Adrenal gland (tissue), 5 donors: ENCODE measurements at regions not wholly inside any gene's neighbourhood (a gene's known extent, or its start where the extent isn't known, plus 50 kb on each side); places are given as distances from the start of the nearest gene placed in this dataset.

Experiments used
- POLR2A ChIP-seq, 2 donors: fragments of 450-650 bp; IDR thresholded peaks; one replicate each; pipeline ENCODE4 v1.6.1; 2017; ENCODE audit warnings: antibody characterized with exemption in 2 of 2, mild to moderate bottlenecking in 2 of 2, moderate library complexity in 1 of 2
- TF ChIP-seq, protein P1 (sequence below), 6 experiments: fragments of 450-650 bp in 4 of 6; fragments of 200-600 bp in 2 of 6; sonication (generic) in 1 of 6; IDR thresholded peaks; 1 replicate in 5 of 6; 2 replicates in 1 of 6; pipeline versions ENCODE4 v1.5.1 to v1.8.0; 2016 to 2021; ENCODE audit warnings: antibody characterized with exemption in 6 of 6, mild to moderate bottlenecking in 2 of 6, moderate library complexity in 1 of 6
- donor health status: DM: no; HTN: no; CAD: no.

DNA sequence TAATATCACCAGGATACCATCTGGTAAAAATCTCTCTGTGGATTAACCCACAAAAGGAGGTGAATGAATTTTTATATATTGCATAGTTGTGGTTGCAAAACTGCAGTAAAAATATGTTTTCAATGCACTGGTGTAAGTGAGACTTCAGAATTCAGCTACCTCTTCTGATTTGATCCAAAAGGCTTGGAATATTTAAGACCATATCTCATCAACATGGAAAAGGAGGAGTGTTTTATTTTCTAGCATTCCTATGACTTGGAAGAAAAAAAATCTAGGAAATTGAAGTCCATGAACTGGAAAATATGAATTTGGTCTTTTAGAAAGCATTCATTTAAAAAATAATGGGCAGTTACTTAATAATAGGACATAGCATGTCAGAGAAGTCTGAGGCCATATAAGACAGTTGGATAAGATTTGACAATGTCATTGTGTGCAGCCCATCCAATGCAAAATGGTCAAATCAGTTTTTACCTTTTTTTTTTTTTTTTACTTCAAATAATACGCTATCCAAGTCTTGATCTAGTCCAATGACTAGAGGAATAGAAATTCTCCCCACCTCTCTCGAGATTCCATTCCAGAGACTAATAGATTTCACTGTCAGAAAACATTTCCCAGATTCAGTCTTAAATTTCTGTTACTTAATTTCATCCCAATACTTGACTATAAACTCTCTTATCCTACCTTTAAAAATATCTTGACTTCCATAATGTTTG lies 364.9 kb upstream of the PMFBP1 start:
- TF ChIP-seq, protein P1, sequence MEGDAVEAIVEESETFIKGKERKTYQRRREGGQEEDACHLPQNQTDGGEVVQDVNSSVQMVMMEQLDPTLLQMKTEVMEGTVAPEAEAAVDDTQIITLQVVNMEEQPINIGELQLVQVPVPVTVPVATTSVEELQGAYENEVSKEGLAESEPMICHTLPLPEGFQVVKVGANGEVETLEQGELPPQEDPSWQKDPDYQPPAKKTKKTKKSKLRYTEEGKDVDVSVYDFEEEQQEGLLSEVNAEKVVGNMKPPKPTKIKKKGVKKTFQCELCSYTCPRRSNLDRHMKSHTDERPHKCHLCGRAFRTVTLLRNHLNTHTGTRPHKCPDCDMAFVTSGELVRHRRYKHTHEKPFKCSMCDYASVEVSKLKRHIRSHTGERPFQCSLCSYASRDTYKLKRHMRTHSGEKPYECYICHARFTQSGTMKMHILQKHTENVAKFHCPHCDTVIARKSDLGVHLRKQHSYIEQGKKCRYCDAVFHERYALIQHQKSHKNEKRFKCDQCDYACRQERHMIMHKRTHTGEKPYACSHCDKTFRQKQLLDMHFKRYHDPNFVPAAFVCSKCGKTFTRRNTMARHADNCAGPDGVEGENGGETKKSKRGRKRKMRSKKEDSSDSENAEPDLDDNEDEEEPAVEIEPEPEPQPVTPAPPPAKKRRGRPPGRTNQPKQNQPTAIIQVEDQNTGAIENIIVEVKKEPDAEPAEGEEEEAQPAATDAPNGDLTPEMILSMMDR (IDR thresholded peaks at IDR 0.05), result no peak
- no peak for TF ChIP-seq POLR2A (IDR thresholded peaks at IDR 0.05)
